Endothelial cell of umbilical vein (primary cell): ENCODE measurements at regions not wholly inside any gene's neighbourhood (a gene's known extent, or its start where the extent isn't known, plus 50 kb on each side); places are given as distances from the start of the nearest gene placed in this dataset.

Source experiments
- BruUV-seq: library from RNA; stranded (reverse); fragments of 400-500 nt; replicated peaks from 2 replicates; lab custom pipeline; 2021; lab: Mats Ljungman, UMichigan
- CTCF ChIA-PET: fragments of 300-600, 350-600 bp; sonication (Branson Sonifier 250); formaldehyde crosslinking; loops from one replicate; lab custom pipeline; 2021; ENCODE audit warnings: antibody characterized with exemption, inconsistent platforms; lab: Charles Lee
- POLR2A ChIA-PET: fragments of 300-600, 350-600 bp; sonication (Branson Sonifier 250); formaldehyde crosslinking; loops from one replicate; lab custom pipeline; 2021; ENCODE audit warnings: antibody characterized with exemption, inconsistent platforms; lab: Charles Lee
- DNase-seq: peaks from one replicate; pipeline ENCODE4 v3.0.0-alpha.2; 2011; ENCODE audit warnings: low read depth, low spot score
- FAIRE-seq: peaks from 2 replicates; lab custom pipeline; 2011; peaks lifted over from hg19 to GRCh38; lab: Jason Lieb, UNC
- H2AFZ ChIP-seq: 2 replicates; pipeline ENCODE4 v1.6.0; 2012; ENCODE audit warnings: low read depth, low read length, control low read depth, inconsistent platforms
- H3K27ac ChIP-seq: 2 replicates; pipeline ENCODE4 v1.5.1; 2011; ENCODE audit warnings: low read depth, mild to moderate bottlenecking, control low read depth, low read length, moderate library complexity; ENCODE audit not compliant: insufficient read depth
- H3K27me3 ChIP-seq, 2 experiments: 2 replicates each; pipeline versions ENCODE4 v1.6.0 to v1.6.1; 2011; ENCODE audit warnings: low read length in 2 of 2, mixed read lengths in 1 of 2; ENCODE audit not compliant: control insufficient read depth in 2 of 2, insufficient read depth in 2 of 2
- H3K36me3 ChIP-seq, 2 experiments: 2 replicates in 1 of 2; 3 replicates in 1 of 2; pipeline ENCODE4 v1.5.1; 2011; ENCODE audit warnings: low read length in 2 of 2, mild to moderate bottlenecking in 1 of 2, moderate library complexity in 1 of 2; ENCODE audit not compliant: control insufficient read depth in 2 of 2, insufficient read depth in 2 of 2; ENCODE audit errors: extremely low read depth in 1 of 2
- H3K4me1 ChIP-seq: 3 replicates; pipeline ENCODE4 v1.5.1; 2011; ENCODE audit warnings: mild to moderate bottlenecking, low read length; ENCODE audit not compliant: control insufficient read depth, insufficient read depth; ENCODE audit errors: extremely low read depth
- H3K4me2 ChIP-seq: 2 replicates; pipeline ENCODE4 v1.6.1; 2011; ENCODE audit warnings: low read length, control low read depth, mixed read lengths; ENCODE audit not compliant: insufficient read depth
- H3K4me3 ChIP-seq, 3 experiments: fragments of 200-600 bp in 1 of 3; sonication (generic), shearing (Covaris generic) in 1 of 3; replicated peaks in 1 of 3; 2 replicates each; pipeline ENCODE4 v1.5.1; 2011 to 2016; ENCODE audit warnings: control low read depth in 3 of 3, low read length in 3 of 3, mild to moderate bottlenecking in 2 of 3, inconsistent platforms in 1 of 3, low read depth in 1 of 3, moderate library complexity in 1 of 3; ENCODE audit not compliant: insufficient read depth in 1 of 3
- H3K79me2 ChIP-seq: 2 replicates; pipeline ENCODE4 v1.6.0; 2012; ENCODE audit warnings: low read length, inconsistent platforms; ENCODE audit not compliant: control insufficient read depth, insufficient read depth
- H3K9ac ChIP-seq: replicated peaks from 2 replicates; pipeline ENCODE3; 2011; ENCODE audit warnings: low read length, control low read depth; ENCODE audit not compliant: insufficient read depth; ENCODE audit errors: extremely low read depth
- H3K9me1 ChIP-seq: replicated peaks from 3 replicates; pipeline ENCODE4 v1.6.0; 2011; ENCODE audit warnings: mild to moderate bottlenecking, low read length; ENCODE audit not compliant: control insufficient read depth, insufficient read depth; ENCODE audit errors: extremely low read depth
- H3K9me3 ChIP-seq: replicated peaks from 2 replicates; pipeline ENCODE4 v1.5.1; 2012; ENCODE audit warnings: low read length, inconsistent platforms; ENCODE audit not compliant: control insufficient read depth, insufficient read depth
- H4K20me1 ChIP-seq: replicated peaks from 2 replicates; pipeline ENCODE3; 2011; ENCODE audit warnings: mild to moderate bottlenecking, low read length; ENCODE audit not compliant: control insufficient read depth, insufficient read depth; ENCODE audit errors: extremely low read depth
- CTCF ChIP-seq, 2 donors: IDR thresholded peaks; 1 replicate in 1 of 2; 2 replicates in 1 of 2; pipeline ENCODE4 v1.5.1; 2011; ENCODE audit warnings: low read length in 2 of 2, mild to moderate bottlenecking in 2 of 2, moderate library complexity in 2 of 2, control low read depth in 1 of 2, inconsistent platforms in 1 of 2, low read depth in 1 of 2; ENCODE audit not compliant: insufficient read depth in 1 of 2; ENCODE audit errors: extremely low read depth in 1 of 2
- EZH2 ChIP-seq: IDR thresholded peaks from 2 replicates; pipeline ENCODE4 v1.6.1; 2012; ENCODE audit warnings: borderline replicate concordance, low read depth, mild to moderate bottlenecking, moderate library complexity, low read length, inconsistent platforms; ENCODE audit not compliant: severe bottlenecking
- FOS ChIP-seq: IDR thresholded peaks from 2 replicates; pipeline ENCODE4 v1.6.1; 2011; ENCODE audit warnings: mild to moderate bottlenecking, low read length, moderate library complexity, borderline replicate concordance; ENCODE audit not compliant: insufficient read depth
- GATA2 ChIP-seq: IDR thresholded peaks from 2 replicates; pipeline ENCODE4 v1.7.0; 2011; ENCODE audit warnings: low read depth, mild to moderate bottlenecking, moderate library complexity, mixed read lengths, low read length; ENCODE audit not compliant: insufficient read length, insufficient read depth
- JUN ChIP-seq: IDR thresholded peaks from 2 replicates; pipeline ENCODE4 v1.6.1; 2011; ENCODE audit warnings: borderline replicate concordance, low read depth; ENCODE audit not compliant: insufficient read length, insufficient read depth
- MAX ChIP-seq: IDR thresholded peaks from 2 replicates; pipeline ENCODE4 v1.6.1; 2011; ENCODE audit not compliant: insufficient read depth, insufficient read length
- MYC ChIP-seq: IDR thresholded peaks from one replicate; pipeline ENCODE4 v1.6.1; 2011; ENCODE audit warnings: mild to moderate bottlenecking, low read depth, low read length
- POLR2A ChIP-seq: IDR thresholded peaks from 2 replicates; pipeline ENCODE4 v1.6.1; 2012; ENCODE audit warnings: low read depth, mild to moderate bottlenecking, control low read depth, low read length
- POLR2AphosphoS5 ChIP-seq: IDR thresholded peaks from 2 replicates; pipeline ENCODE4 v1.6.1; 2012; ENCODE audit warnings: low read depth, mild to moderate bottlenecking, control low read depth, low read length, moderate library complexity; ENCODE audit not compliant: insufficient read depth
- dilution Hi-C: fragments of 300-500 bp; cut with MboI; formaldehyde crosslinking; loops from one replicate; pipeline ENCODE4 v1.15.0; 2019; ENCODE audit warnings: low sequenced_read_pairs; ENCODE audit not compliant: extremely low pct_ligation_motif_present
- intact Hi-C: fragments of 100-400 bp; cut with micrococcal nuclease; formaldehyde crosslinking; loops from one replicate; pipeline ENCODE4 v1.10.0; 2022

GRCh38 chr2:181376999-181377398 lies 80.2 kb upstream of the ITGA4 start:
- no peaks in the 10 kb centered on the region for H4K20me1 ChIP-seq
- no peak overlapping the region for H3K4me3 ChIP-seq
- H2AFZ ChIP-seq: no peak overlapping the region
- FAIRE-seq (no peak), DNase-seq (no peak)
- H3K9me1 ChIP-seq: no peaks in the 10 kb centered on the region
- H3K9ac ChIP-seq: no peak overlapping the region
- no peaks in the 10 kb centered on the region for H3K79me2 ChIP-seq
- intact Hi-C loops: loop anchor here (10.0 kb wide), 1 partner anchor 272 kb away; no protein-coding TSS in a partner anchor
- H3K27me3 ChIP-seq: peaks cover 0 to 4% of the 10 kb centered on the region in 2 experiments
- dilution Hi-C loops: no loop called here
- H3K4me2 ChIP-seq: no peak overlapping the region
- peaks cover 2% of the 10 kb centered on the region for H3K4me1 ChIP-seq
- no peak overlapping the region for H3K27ac ChIP-seq
- H3K9me3 ChIP-seq: no peaks in the 10 kb centered on the region
- H3K36me3 ChIP-seq: no peaks in the 10 kb centered on the region
- BruUV-seq: no TSS peak
- CTCF ChIA-PET: no interaction called here
- no peak for TF ChIP-seq CTCF (IDR thresholded peaks at IDR 0.05; ENCODE audit: extremely low read depth in 1 of 2, insufficient read depth in 1 of 2, low read depth in 1 of 2, low read length in 2 of 2)
- TF ChIP-seq JUN: no peak
- no peak for TF ChIP-seq POLR2A
- TF ChIP-seq POLR2AphosphoS5: no peak
- no peak for TF ChIP-seq EZH2
- TF ChIP-seq MYC: no peak
- TF ChIP-seq GATA2: no peak
- no peak for TF ChIP-seq MAX
- no peak for TF ChIP-seq FOS
- POLR2A ChIA-PET: no interaction called here
